IMR-90 (cell line): ENCODE measurements at regions not wholly inside any gene's neighbourhood (a gene's known extent, or its start where the extent isn't known, plus 50 kb on each side); places are given as distances from the start of the nearest gene placed in this dataset.

Source experiments
- ATAC-seq: fragments of 200-7000 bp; cut with Tn5 transposase; 2 replicates; pipeline ENCODE4 v1.9.1; 2020; ENCODE audit warnings: low read depth, mild to moderate bottlenecking, moderate library complexity
- BruUV-seq: library from RNA; stranded (reverse); fragments of 400-500 nt; replicated peaks from 2 replicates; lab custom pipeline; 2021; lab: Mats Ljungman, UMichigan
- CTCF ChIA-PET: fragments of 300-600 bp; formaldehyde crosslinking; extraction: SDS; loops from one replicate; lab custom pipeline; 2021; ENCODE audit warnings: antibody characterized with exemption; lab: Yijun Ruan, JAX
- POLR2A ChIA-PET: fragments of 300-600 bp; sonication (Branson Sonifier 250); formaldehyde crosslinking; loops from one replicate; lab custom pipeline; 2022; ENCODE audit warnings: antibody characterized with exemption; ENCODE audit not compliant: unreplicated experiment; lab: Charles Lee
- DNase-seq: peaks from one replicate; pipeline ENCODE4 v3.0.0; 2013
- H2AFZ ChIP-seq: replicated peaks from 2 replicates; pipeline ENCODE3; 2013; ENCODE audit warnings: low read length, mild to moderate bottlenecking; ENCODE audit not compliant: poor library complexity
- H2AK5ac ChIP-seq: 2 replicates; pipeline ENCODE4 v1.6.1; 2013; ENCODE audit warnings: low read depth, low read length, inconsistent platforms
- H2AK9ac ChIP-seq: replicated peaks from 2 replicates; pipeline ENCODE3; 2013; ENCODE audit warnings: mild to moderate bottlenecking, low read depth, low read length, moderate library complexity; ENCODE audit not compliant: poor library complexity
- H2BK120ac ChIP-seq: 2 replicates; pipeline ENCODE4 v1.6.1; 2013; ENCODE audit warnings: low read depth, low read length, inconsistent platforms
- H2BK15ac ChIP-seq: 3 replicates; pipeline ENCODE4 v1.6.1; 2013; ENCODE audit warnings: low read depth, low read length, inconsistent platforms
- H2BK20ac ChIP-seq: 2 replicates; pipeline ENCODE4 v1.6.1; 2013; ENCODE audit warnings: low read depth, mild to moderate bottlenecking, inconsistent platforms, low read length, moderate library complexity
- H2BK5ac ChIP-seq: 2 replicates; pipeline ENCODE4 v1.6.1; 2013; ENCODE audit warnings: mild to moderate bottlenecking, low read depth, low read length, inconsistent platforms; ENCODE audit not compliant: poor library complexity, severe bottlenecking
- H3K14ac ChIP-seq: replicated peaks from 2 replicates; pipeline ENCODE4 v1.6.1; 2013; ENCODE audit warnings: low read depth, low read length, inconsistent platforms
- H3K18ac ChIP-seq: 2 replicates; pipeline ENCODE4 v1.6.1; 2013; ENCODE audit warnings: low read depth, low read length, control low read depth
- H3K23ac ChIP-seq: 2 replicates; pipeline ENCODE4 v1.6.1; 2013; ENCODE audit warnings: low read depth, low read length, inconsistent platforms
- H3K27ac ChIP-seq: 2 replicates; pipeline ENCODE4 v1.5.1; 2013; ENCODE audit warnings: mild to moderate bottlenecking, control low read depth, low read length; ENCODE audit not compliant: insufficient read depth
- H3K27me3 ChIP-seq: 2 replicates; pipeline ENCODE4 v1.6.1; 2013; ENCODE audit warnings: low read length; ENCODE audit not compliant: control insufficient read depth, insufficient read depth
- H3K36me3 ChIP-seq: 2 replicates; pipeline ENCODE4 v1.6.1; 2013; ENCODE audit warnings: low read length, mixed read lengths; ENCODE audit not compliant: control insufficient read depth, insufficient read depth
- H3K4ac ChIP-seq: 2 replicates; pipeline ENCODE4 v1.6.1; 2013; ENCODE audit warnings: low read depth, low read length, inconsistent platforms
- H3K4me1 ChIP-seq: 2 replicates; pipeline ENCODE4 v1.6.1; 2013; ENCODE audit warnings: low read length, mixed read lengths; ENCODE audit not compliant: control insufficient read depth, insufficient read depth
- H3K4me2 ChIP-seq: 2 replicates; pipeline ENCODE4 v1.6.1; 2013; ENCODE audit warnings: low read depth, mild to moderate bottlenecking, control low read depth, low read length, moderate library complexity
- H3K4me3 ChIP-seq: 2 replicates; pipeline ENCODE4 v1.5.1; 2013; ENCODE audit warnings: low read depth, mild to moderate bottlenecking, control low read depth, low read length, moderate library complexity; ENCODE audit not compliant: insufficient read depth
- H3K56ac ChIP-seq: 2 replicates; pipeline ENCODE4 v1.6.1; 2013; ENCODE audit warnings: low read length, inconsistent platforms; ENCODE audit not compliant: insufficient read depth; ENCODE audit errors: extremely low read depth
- H3K79me1 ChIP-seq, 2 experiments: 2 replicates each; pipeline ENCODE4 v1.6.1; 2013; ENCODE audit warnings: low read length in 2 of 2, inconsistent platforms in 1 of 2, low read depth in 1 of 2
- H3K9ac ChIP-seq: 2 replicates; pipeline ENCODE4 v1.6.1; 2013; ENCODE audit warnings: low read depth, low read length, control low read depth
- H3K9me1 ChIP-seq: 2 replicates; pipeline ENCODE4 v1.6.1; 2013; ENCODE audit warnings: low read length, inconsistent platforms; ENCODE audit not compliant: insufficient read depth
- H3K9me3 ChIP-seq: 2 replicates; pipeline ENCODE4 v1.6.1; 2013; ENCODE audit warnings: low read length; ENCODE audit not compliant: control insufficient read depth, insufficient read depth
- H4K20me1 ChIP-seq: 2 replicates; pipeline ENCODE4 v1.6.1; 2013; ENCODE audit warnings: low read length, inconsistent platforms; ENCODE audit not compliant: insufficient read depth
- H4K5ac ChIP-seq: 2 replicates; pipeline ENCODE4 v1.6.1; 2013; ENCODE audit warnings: mild to moderate bottlenecking, low read depth, low read length, control low read depth
- H4K8ac ChIP-seq, 2 experiments: 2 replicates each; pipeline ENCODE4 v1.6.1; 2013; ENCODE audit warnings: low read depth in 2 of 2, low read length in 2 of 2, control low read depth in 1 of 2, inconsistent platforms in 1 of 2
- H4K91ac ChIP-seq: 2 replicates; pipeline ENCODE4 v1.6.1; 2013; ENCODE audit warnings: low read depth, low read length, inconsistent platforms; ENCODE audit not compliant: insufficient read depth
- CEBPB ChIP-seq: IDR thresholded peaks from 2 replicates; pipeline ENCODE4 v1.6.1; 2012; ENCODE audit warnings: low read depth, low read length, improper control_type of control experiment
- ELK1 ChIP-seq: fragments of 150-350 bp; IDR thresholded peaks from 2 replicates; pipeline ENCODE4 v1.6.1; 2016; ENCODE audit warnings: low read depth, mild to moderate bottlenecking, low read length, moderate library complexity, borderline replicate concordance
- FOS ChIP-seq: fragments of 150-350 bp; IDR thresholded peaks from 2 replicates; pipeline ENCODE4 v1.6.1; 2016; ENCODE audit warnings: low read depth, low read length
- MAFK ChIP-seq: IDR thresholded peaks from 2 replicates; pipeline ENCODE4 v1.6.1; 2012; ENCODE audit warnings: low read depth, low read length, improper control_type of control experiment
- MAZ ChIP-seq: IDR thresholded peaks from 2 replicates; pipeline ENCODE4 v1.6.1; 2012; ENCODE audit warnings: low read depth, mild to moderate bottlenecking, low read length, improper control_type of control experiment, moderate library complexity, borderline replicate concordance
- MXI1 ChIP-seq: IDR thresholded peaks from 2 replicates; pipeline ENCODE4 v1.6.1; 2012; ENCODE audit warnings: low read depth, mild to moderate bottlenecking, low read length, moderate library complexity, borderline replicate concordance
- NFE2L2 ChIP-seq: fragments of 150-350 bp; IDR thresholded peaks from 2 replicates; pipeline ENCODE4 v1.6.1; 2016; ENCODE audit warnings: low read depth, mild to moderate bottlenecking, low read length
- POLR2A ChIP-seq: IDR thresholded peaks from 2 replicates; pipeline ENCODE4 v1.6.1; 2012; ENCODE audit warnings: mild to moderate bottlenecking, low read depth, low read length
- RAD21 ChIP-seq: IDR thresholded peaks from 2 replicates; pipeline ENCODE4 v1.6.1; 2012; ENCODE audit warnings: low read length, improper control_type of control experiment
- RCOR1 ChIP-seq: IDR thresholded peaks from 2 replicates; pipeline ENCODE4 v1.6.1; 2012; ENCODE audit warnings: mild to moderate bottlenecking, low read length, improper control_type of control experiment; ENCODE audit not compliant: insufficient replicate concordance
- RFX5 ChIP-seq: IDR thresholded peaks from 2 replicates; pipeline ENCODE4 v1.8.0; 2012; ENCODE audit warnings: low read depth, mild to moderate bottlenecking, low read length, moderate library complexity
- SMC3 ChIP-seq: fragments of 150-350 bp; IDR thresholded peaks from 2 replicates; pipeline ENCODE4 v1.6.1; 2016; ENCODE audit warnings: low read depth, mild to moderate bottlenecking, antibody characterized with exemption, low read length, moderate library complexity
- WGBS, 2 experiments: methylation state at CpG; one replicate each; pipeline versions ENCODE4 v1.1.5 to v1.1.7; 2013; ENCODE audit warnings: missing lambda C conversion rate in 2 of 2; ENCODE audit not compliant: insufficient read length in 1 of 2; ENCODE audit errors: extremely low coverage in 2 of 2; 5-methylcytosine and 5-hydroxymethylcytosine counted together
- dilution Hi-C: fragments of 300-500 bp; cut with HindIII; formaldehyde crosslinking; loops from one replicate; pipeline ENCODE4 v1.14.3; 2018; ENCODE audit warnings: low sequenced_read_pairs; ENCODE audit not compliant: unreplicated experiment
- in situ Hi-C: fragments of 300-500 bp; cut with MboI; formaldehyde crosslinking; loops from 3 replicates; pipeline ENCODE4 v1.14.3; 2019; ENCODE audit warnings: low sequenced_read_pairs, inconsistent platforms, mixed read lengths
- intact Hi-C: fragments of 100-400 bp; cut with micrococcal nuclease; formaldehyde crosslinking; loops from 2 replicates; pipeline ENCODE4 v1.10.0; 2022
- TF ChIP-seq, protein P1 (sequence below): fragments of 150-350 bp; IDR thresholded peaks from 2 replicates; pipeline ENCODE4 v1.6.1; 2017; ENCODE audit warnings: mild to moderate bottlenecking, antibody characterized with exemption, low read length, low read depth
- TF ChIP-seq, protein P2 (sequence below): conservative IDR thresholded peaks from 2 replicates; pipeline ENCODE4 v1.5.1; 2012; ENCODE audit warnings: mild to moderate bottlenecking, low read depth, low read length, improper control_type of control experiment

DNA sequence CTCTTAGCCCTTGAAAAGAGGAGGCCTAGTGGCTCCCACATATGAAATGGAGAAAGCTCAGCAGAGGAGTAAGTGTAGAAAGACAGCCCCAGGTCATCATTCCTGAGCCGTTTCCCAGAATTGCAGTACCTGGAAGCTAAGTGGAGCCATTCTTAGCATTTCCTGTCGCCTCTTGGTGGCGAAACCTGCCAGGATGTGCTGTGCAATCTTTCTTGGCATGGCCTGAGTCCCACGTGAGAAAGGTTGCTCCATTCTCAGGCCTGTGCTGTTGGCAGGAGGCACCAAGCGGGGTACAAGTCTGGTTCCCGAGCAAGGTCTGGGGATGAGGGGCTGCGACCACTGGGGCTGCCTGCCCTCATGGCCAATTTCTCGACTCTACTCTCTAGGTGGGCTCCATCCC, 207.2 kb upstream of the TPM1 start:
- ChIA-PET POLR2A (no interaction called here), CTCF (no interaction called here)
- no TSS peak for BruUV-seq
- Histone ChIP-seq H4K91ac (no peak overlapping the region), H2AK9ac (no peak overlapping the region), H3K9me3 (no peaks in the 10 kb centered on the region), H3K4me1 (no peaks in the 10 kb centered on the region), H3K23ac (no peak overlapping the region), H3K4ac (no peak overlapping the region), H4K20me1 (no peaks in the 10 kb centered on the region), H2BK20ac (no peak overlapping the region), H3K36me3 (peaks cover 22% of the 10 kb centered on the region), H2BK15ac (no peak overlapping the region), H2AK5ac (no peak overlapping the region), H3K79me1 (no peaks in the 10 kb centered on the region), H2AFZ (no peak overlapping the region), H2BK5ac (no peak overlapping the region), H4K8ac (no peak overlapping the region), H3K4me3 (no peak overlapping the region), H3K4me2 (no peak overlapping the region), H3K18ac (no peak overlapping the region), H3K27me3 (no peaks in the 10 kb centered on the region), H3K27ac (no peak overlapping the region), H4K5ac (no peak overlapping the region), H2BK120ac (no peak overlapping the region), H3K9ac (no peak overlapping the region), H3K56ac (no peak overlapping the region), H3K9me1 (peaks cover under 1% of the 10 kb centered on the region; the same call in 1 of the 2 replicates), H3K14ac (no peak overlapping the region)
- no peak for ATAC-seq
- DNase-seq = no peak
- dilution Hi-C loops = no loop called here
- in situ Hi-C loops = no loop called here
- 96% methylated on average over 3 of the region's 8 CpGs; no CpG with 5 or more reads in 1 of the 2 experiments for WGBS, 2 experiments
- TF ChIP-seq RAD21 = no peak
- no peak for TF ChIP-seq FOS
- no peak for TF ChIP-seq RFX5
- no peak for TF ChIP-seq POLR2A
- no peak for TF ChIP-seq NFE2L2
- TF ChIP-seq SMC3 = no peak
- no peak for TF ChIP-seq MAZ
- TF ChIP-seq CEBPB = no peak
- no peak for TF ChIP-seq MAFK
- no peak for TF ChIP-seq RCOR1
- no peak for TF ChIP-seq ELK1
- no peak for TF ChIP-seq MXI1
- TF ChIP-seq, protein P1, sequence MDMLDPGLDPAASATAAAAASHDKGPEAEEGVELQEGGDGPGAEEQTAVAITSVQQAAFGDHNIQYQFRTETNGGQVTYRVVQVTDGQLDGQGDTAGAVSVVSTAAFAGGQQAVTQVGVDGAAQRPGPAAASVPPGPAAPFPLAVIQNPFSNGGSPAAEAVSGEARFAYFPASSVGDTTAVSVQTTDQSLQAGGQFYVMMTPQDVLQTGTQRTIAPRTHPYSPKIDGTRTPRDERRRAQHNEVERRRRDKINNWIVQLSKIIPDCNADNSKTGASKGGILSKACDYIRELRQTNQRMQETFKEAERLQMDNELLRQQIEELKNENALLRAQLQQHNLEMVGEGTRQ = no peak
- TF ChIP-seq, protein P2, sequence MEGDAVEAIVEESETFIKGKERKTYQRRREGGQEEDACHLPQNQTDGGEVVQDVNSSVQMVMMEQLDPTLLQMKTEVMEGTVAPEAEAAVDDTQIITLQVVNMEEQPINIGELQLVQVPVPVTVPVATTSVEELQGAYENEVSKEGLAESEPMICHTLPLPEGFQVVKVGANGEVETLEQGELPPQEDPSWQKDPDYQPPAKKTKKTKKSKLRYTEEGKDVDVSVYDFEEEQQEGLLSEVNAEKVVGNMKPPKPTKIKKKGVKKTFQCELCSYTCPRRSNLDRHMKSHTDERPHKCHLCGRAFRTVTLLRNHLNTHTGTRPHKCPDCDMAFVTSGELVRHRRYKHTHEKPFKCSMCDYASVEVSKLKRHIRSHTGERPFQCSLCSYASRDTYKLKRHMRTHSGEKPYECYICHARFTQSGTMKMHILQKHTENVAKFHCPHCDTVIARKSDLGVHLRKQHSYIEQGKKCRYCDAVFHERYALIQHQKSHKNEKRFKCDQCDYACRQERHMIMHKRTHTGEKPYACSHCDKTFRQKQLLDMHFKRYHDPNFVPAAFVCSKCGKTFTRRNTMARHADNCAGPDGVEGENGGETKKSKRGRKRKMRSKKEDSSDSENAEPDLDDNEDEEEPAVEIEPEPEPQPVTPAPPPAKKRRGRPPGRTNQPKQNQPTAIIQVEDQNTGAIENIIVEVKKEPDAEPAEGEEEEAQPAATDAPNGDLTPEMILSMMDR = no peak
- intact Hi-C loops = no loop called here
